ENCODE measurements at regions not wholly inside any gene's neighbourhood (a gene's known extent, or its start where the extent isn't known, plus 50 kb on each side); places are given as distances from the start of the nearest gene placed in this dataset.

DNA sequence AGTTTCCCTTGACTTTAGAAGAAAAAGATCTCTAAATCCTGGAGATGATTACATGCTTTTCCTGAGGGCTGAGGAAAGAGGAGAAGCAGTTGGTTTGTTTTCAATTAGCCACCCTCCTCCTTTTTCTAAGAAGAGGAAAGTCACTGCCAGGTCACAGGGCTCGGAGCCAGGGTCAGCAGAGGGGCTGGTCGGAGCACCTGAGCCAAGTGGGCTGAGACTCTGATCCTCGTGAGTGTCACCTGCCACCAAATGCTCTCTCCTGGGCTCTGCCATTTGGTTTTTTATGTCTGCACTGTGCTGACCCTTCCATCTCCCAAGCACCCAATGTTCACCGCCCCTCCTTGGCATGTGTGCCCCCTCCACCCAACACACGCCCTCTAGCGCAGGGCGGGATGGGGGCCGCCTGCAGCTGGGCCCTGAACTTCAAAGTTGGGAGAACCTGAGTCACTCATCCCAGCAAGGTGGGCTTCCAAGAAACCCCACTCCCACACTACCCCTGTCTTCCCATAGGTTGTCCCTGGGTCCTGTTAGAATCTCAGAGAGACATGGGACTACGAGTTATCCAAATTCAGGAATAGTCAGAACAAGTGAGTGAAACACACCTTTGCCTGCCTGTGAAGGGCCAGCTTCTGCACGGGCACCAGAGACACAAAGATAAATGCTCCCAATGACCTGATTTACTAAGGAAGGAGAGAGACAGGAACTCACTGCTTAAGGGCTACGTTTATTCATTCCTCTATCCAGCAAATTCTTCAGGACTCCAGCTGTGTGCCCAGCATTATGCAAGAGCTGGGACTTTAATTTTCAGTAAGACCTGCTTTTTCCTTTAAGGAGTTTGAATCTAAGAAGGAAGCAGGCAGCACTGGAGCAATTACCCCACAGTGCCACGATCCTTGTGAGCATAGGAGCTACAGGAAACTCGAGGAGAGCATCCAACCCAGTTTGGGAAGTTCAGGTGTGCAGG, 127.5 kb downstream of the RHOU start:
- no peak overlapping the region for H3K4me3 Mint-ChIP-seq
- no peaks in the 10 kb centered on the region for H3K9me3 Mint-ChIP-seq (ENCODE audit: insufficient read depth)
- no peak for ATAC-seq
- no peaks in the 10 kb centered on the region for H3K36me3 Mint-ChIP-seq (ENCODE audit: low read depth)
- no peak for DNase-seq
- H3K27me3 Mint-ChIP-seq (ENCODE audit: low read depth): peaks cover 10% of the 10 kb centered on the region
- ChIA-PET CTCF (no interaction called here), POLR2A (no interaction called here)
- H3K27ac Mint-ChIP-seq: peak overlapping the region; percentile 78
- peaks cover 32% of the 10 kb centered on the region for H3K4me1 Mint-ChIP-seq (ENCODE audit: low read depth)

- Mint-ChIP-seq H3K9me3 (ENCODE audit: insufficient read depth) (no peaks in the 10 kb centered on the region), H3K4me3 (no peak overlapping the region), H3K36me3 (ENCODE audit: low read depth) (no peaks in the 10 kb centered on the region), H3K27ac (peak overlapping the region; percentile 78), H3K27me3 (ENCODE audit: low read depth) (peaks cover 10% of the 10 kb centered on the region), H3K4me1 (ENCODE audit: low read depth) (peaks cover 32% of the 10 kb centered on the region)
- DNase-seq (no peak), ATAC-seq (no peak)
- POLR2A ChIA-PET: no interaction called here
- CTCF ChIA-PET: interaction anchor here (0.7 to 1.2 kb wide), 2 partner anchors 25 to 27 kb away, joined by 3 read pairs; no protein-coding TSS in a partner anchor
Observed at GRCh38 chr1:228863776-228864175, 128.5 kb downstream of the RHOU start.

DNA sequence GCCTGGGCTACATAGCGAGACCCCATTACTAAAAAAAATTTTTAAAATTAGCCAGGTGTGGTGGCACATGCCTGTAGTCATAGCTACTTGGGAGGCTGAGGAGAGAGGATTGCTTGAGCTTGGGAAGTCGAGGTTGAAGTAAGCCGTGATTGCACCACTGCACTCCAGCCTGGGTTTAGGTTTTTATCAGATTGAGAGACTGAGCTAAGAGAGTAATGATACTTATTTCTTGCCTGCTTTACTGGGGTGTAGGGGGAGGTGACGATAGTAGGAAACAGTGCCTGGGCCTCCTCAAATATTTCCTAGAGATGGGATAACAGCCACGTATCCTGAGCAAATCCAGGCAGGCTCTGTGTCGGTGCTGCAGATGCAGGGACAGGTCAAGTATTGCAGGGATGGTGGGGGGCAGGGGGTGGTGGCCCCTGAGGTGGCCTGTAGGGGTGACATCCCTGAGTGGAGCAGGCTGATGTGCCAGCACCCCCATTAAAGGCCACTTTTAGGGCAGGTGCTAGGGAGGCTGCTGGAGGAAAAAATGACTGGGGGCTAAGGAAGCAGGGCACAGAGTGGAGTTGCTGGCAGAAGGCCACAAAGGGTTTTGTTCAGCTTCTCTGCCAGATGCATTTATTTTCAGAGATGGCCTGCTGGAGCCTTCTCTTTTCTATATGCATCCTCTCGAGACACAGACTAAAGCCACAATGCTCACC, 130.5 kb downstream of the RHOU start:
- H3K27me3 Mint-ChIP-seq (ENCODE audit: low read depth): peaks cover 2% of the 10 kb centered on the region
- peaks cover 32% of the 10 kb centered on the region for H3K4me1 Mint-ChIP-seq (ENCODE audit: low read depth)
- CTCF ChIA-PET: no interaction called here

GRCh38 chr1:228866468-228866867, 131.2 kb downstream of the RHOU start:
- POLR2A ChIA-PET: no interaction called here
- no peak for ATAC-seq

More for the DNA sequence above, 130.5 kb downstream of the RHOU start:
- H3K4me3 Mint-ChIP-seq: no peak overlapping the region
- DNase-seq (no peak), ATAC-seq (no peak)
- no peaks in the 10 kb centered on the region for H3K36me3 Mint-ChIP-seq (ENCODE audit: low read depth)
- H3K27ac Mint-ChIP-seq: no peak overlapping the region
- H3K9me3 Mint-ChIP-seq (ENCODE audit: insufficient read depth): no peaks in the 10 kb centered on the region
- POLR2A ChIA-PET: no interaction called here

DNA sequence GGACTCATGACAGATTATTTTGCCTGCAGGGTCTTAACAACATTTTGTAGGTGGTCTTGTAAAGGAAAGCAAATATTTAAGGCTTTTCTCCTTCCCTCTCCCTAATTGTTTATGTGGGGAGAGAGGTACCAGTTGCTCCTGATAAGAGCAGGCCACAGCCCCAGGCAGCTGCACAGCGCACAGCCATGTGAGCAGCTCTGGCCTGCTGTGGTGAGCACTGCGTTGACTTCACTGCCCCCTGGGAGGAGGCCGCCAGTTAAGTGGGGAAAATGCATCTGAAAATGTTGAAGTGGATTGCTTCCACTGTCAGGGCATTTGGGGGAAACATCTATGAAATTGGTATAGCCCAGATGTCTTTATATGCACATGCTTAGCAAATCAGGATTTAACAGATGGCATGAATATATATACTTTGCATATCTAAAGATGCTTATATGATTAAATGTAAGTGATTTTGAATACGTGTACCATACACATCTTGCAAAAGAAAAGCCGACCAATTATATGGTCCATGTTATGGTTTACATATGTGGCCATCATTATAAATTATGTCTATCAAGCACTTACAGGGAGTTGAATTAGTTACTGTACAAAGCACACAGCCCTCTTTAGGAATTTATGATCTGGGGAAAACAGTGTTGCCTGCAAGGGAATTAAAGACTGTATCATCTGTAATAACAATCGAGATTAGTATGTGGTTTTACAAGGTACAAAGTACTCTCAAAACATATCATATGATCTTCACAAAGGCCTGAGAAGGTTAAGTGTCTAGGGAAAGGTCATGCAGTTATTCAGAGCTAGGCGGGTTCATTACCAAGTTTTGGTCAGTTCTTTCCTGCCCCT, 132.1 kb downstream of the RHOU start:
- DNase-seq (no peak), ATAC-seq (no peak)
- no peaks in the 10 kb centered on the region for H3K27me3 Mint-ChIP-seq (ENCODE audit: low read depth)
- H3K4me3 Mint-ChIP-seq: no peak overlapping the region
- CTCF ChIA-PET: no interaction called here
- peaks cover 27% of the 10 kb centered on the region for H3K4me1 Mint-ChIP-seq (ENCODE audit: low read depth)
- no peaks in the 10 kb centered on the region for H3K36me3 Mint-ChIP-seq (ENCODE audit: low read depth)
- H3K9me3 Mint-ChIP-seq (ENCODE audit: insufficient read depth): no peaks in the 10 kb centered on the region
- H3K27ac Mint-ChIP-seq: no peak overlapping the region
- POLR2A ChIA-PET: no interaction called here

More at GRCh38 chr1:228866468-228866867, 131.2 kb downstream of the RHOU start:
- H3K4me3 Mint-ChIP-seq: no peak overlapping the region
- DNase-seq: no peak
- no peaks in the 10 kb centered on the region for H3K36me3 Mint-ChIP-seq (ENCODE audit: low read depth)
- H3K27ac Mint-ChIP-seq: peak overlapping the region; percentile 2
- H3K27me3 Mint-ChIP-seq (ENCODE audit: low read depth): no peaks in the 10 kb centered on the region
- CTCF ChIA-PET: no interaction called here
- H3K4me1 Mint-ChIP-seq (ENCODE audit: low read depth): peaks cover 32% of the 10 kb centered on the region
- H3K9me3 Mint-ChIP-seq (ENCODE audit: insufficient read depth): no peaks in the 10 kb centered on the region

- peaks cover 25% of the 10 kb centered on the region for H3K4me1 Mint-ChIP-seq (ENCODE audit: low read depth)
- CTCF ChIA-PET: no interaction called here
- POLR2A ChIA-PET: no interaction called here
- H3K27me3 Mint-ChIP-seq (ENCODE audit: low read depth): no peaks in the 10 kb centered on the region
- ATAC-seq: no peak
- H3K36me3 Mint-ChIP-seq (ENCODE audit: low read depth): no peaks in the 10 kb centered on the region
- no peaks in the 10 kb centered on the region for H3K9me3 Mint-ChIP-seq (ENCODE audit: insufficient read depth)
- H3K4me3 Mint-ChIP-seq: no peak overlapping the region
- DNase-seq: no peak
- no peak overlapping the region for H3K27ac Mint-ChIP-seq
Observed at GRCh38 chr1:228867951-228868730, 132.9 kb downstream of the RHOU start.

DNA sequence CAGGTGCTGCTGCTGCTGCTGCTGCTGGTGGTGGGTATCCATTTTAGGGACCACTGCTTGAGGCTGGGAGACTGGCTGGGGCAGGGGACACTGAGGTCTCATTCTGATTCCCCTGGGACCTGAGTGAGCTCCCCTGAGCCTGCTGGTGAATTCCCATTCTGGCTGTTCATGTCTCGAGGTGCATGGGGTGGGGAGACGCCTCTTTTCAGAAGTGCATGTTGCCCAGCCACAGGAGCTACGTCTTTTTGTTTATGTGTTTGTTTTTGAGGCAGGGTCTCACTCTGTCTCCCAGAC, 133.4 kb downstream of the RHOU start:
- Mint-ChIP-seq H3K27me3 (ENCODE audit: low read depth) (no peaks in the 10 kb centered on the region), H3K36me3 (ENCODE audit: low read depth) (no peaks in the 10 kb centered on the region), H3K4me3 (no peak overlapping the region), H3K27ac (no peak overlapping the region), H3K9me3 (ENCODE audit: insufficient read depth) (no peaks in the 10 kb centered on the region), H3K4me1 (ENCODE audit: low read depth) (peaks cover 20% of the 10 kb centered on the region)
- DNase-seq (no peak), ATAC-seq (no peak)
- ChIA-PET CTCF (no interaction called here), POLR2A (no interaction called here)

DNA sequence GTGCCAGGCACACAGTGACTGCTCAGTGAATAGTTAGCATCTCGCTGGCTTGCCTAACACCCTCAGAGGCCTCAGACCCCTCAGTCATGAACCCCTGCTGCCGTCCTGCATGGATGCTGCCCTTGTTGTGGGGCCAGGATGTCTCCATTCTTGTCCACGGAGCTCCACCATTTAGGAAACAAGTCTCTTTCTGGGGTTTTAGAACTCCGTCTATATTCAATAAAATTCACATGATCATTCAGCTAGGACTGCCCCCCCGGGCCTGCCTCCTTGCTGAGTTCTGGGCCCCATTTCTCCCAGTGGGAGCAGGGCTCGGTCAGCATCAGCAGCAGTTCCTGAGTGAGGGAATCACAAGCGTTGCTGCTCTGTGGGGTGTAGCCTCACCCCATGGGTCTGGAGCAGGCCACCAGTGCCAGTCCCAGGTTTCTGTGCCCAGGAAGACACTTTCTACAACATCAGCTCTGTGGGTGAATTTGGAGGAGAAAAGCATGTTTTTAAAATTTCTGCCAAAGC, 134.1 kb downstream of the RHOU start:
- H3K4me3 Mint-ChIP-seq: no peak overlapping the region
- H3K36me3 Mint-ChIP-seq (ENCODE audit: low read depth): no peaks in the 10 kb centered on the region
- H3K4me1 Mint-ChIP-seq (ENCODE audit: low read depth): peaks cover 13% of the 10 kb centered on the region
- DNase-seq (no peak), ATAC-seq (no peak)
- no peaks in the 10 kb centered on the region for H3K9me3 Mint-ChIP-seq (ENCODE audit: insufficient read depth)
- no peaks in the 10 kb centered on the region for H3K27me3 Mint-ChIP-seq (ENCODE audit: low read depth)
- no peak overlapping the region for H3K27ac Mint-ChIP-seq
- ChIA-PET POLR2A (interaction anchor here (0.6 kb wide), 1 partner anchor 15 kb away, joined by 3 read pairs; no protein-coding TSS in a partner anchor), CTCF (no interaction called here)

DNA sequence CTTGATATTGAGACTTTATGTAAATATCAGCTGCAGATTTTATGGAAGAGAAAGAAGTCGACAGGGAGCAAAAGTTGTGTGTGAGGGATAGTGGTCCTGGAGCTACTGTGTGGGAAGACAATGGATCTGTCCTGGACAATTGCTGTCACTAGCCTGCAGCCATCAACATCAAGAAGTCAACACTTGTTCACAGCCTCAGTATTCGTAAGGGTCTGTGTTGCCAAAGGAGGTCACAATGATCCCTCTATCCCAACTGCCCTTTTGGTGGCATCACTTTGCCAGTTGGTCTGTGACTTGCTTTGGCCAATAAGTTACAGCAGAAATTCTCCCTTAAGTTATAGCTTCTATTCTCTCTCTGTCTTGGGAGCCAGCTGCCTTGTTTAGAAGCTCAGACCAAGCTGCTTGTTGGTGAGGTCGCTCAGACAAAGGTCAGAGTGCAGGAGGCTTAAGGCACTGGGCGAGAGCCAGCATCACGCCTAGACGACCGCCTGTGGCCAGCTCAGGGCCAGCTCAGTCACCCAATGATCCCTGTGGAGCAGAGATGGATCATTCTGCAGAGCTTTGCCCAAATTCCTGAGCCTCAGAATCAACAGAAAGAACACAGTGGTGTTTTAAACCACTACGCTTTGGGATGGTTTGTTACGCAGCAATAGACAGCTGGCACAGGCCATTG, 134.9 kb downstream of the RHOU start:
- peaks cover 8% of the 10 kb centered on the region for H3K4me1 Mint-ChIP-seq (ENCODE audit: low read depth)
- DNase-seq (no peak), ATAC-seq (no peak)
- no peaks in the 10 kb centered on the region for H3K36me3 Mint-ChIP-seq (ENCODE audit: low read depth)
- H3K9me3 Mint-ChIP-seq (ENCODE audit: insufficient read depth): no peaks in the 10 kb centered on the region
- no peak overlapping the region for H3K27ac Mint-ChIP-seq
- POLR2A ChIA-PET: interaction anchor here (0.6 kb wide), 1 partner anchor 16 kb away, joined by 3 read pairs; no protein-coding TSS in a partner anchor
- CTCF ChIA-PET: no interaction called here
- H3K27me3 Mint-ChIP-seq (ENCODE audit: low read depth): no peaks in the 10 kb centered on the region
- no peak overlapping the region for H3K4me3 Mint-ChIP-seq

DNA sequence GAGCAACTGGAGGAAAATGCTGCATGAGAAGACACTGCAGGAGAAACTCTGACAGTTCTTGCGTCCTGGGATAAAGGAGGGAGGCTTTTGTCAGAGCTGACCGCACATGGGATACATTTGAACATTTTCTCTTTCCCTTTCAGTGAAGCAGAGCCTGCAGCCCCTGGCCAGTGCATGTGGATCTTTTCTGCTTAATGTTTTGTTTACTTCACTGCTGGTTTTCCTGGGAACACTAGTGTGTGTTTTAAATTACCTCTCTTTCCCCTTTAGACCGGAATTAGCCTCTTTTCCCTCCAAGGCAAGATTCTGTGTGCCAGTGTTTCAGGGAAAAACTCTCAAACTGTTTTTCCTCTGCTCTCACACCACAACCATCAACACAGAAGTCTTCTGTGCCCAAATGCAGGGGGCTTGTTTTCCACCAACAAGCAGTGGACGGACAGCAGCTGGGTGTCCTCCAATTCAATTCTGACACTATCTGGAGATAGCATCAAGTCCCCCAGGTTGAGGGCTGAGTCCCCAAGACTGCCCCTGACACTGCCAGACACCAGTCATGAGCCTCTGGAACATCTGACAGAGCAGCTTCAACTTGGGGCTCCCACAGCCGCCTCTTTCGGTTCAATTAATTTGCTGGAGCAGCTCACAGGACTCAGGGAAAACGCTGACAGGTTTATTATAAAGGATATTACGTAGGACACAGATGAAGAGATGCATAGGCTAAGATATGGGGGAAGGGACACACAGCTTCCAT, 136.2 kb downstream of the RHOU start:
- no peaks in the 10 kb centered on the region for H3K27me3 Mint-ChIP-seq (ENCODE audit: low read depth)
- H3K4me1 Mint-ChIP-seq (ENCODE audit: low read depth): peaks cover 5% of the 10 kb centered on the region
- H3K9me3 Mint-ChIP-seq (ENCODE audit: insufficient read depth): no peaks in the 10 kb centered on the region
- no peak overlapping the region for H3K27ac Mint-ChIP-seq
- no peak overlapping the region for H3K4me3 Mint-ChIP-seq
- POLR2A ChIA-PET: no interaction called here
- CTCF ChIA-PET: no interaction called here
- no peak for DNase-seq
- ATAC-seq: no peak
- no peaks in the 10 kb centered on the region for H3K36me3 Mint-ChIP-seq (ENCODE audit: low read depth)
